HEK293 (cell line): ENCODE measurements at regions not wholly inside any gene's neighbourhood (a gene's known extent, or its start where the extent isn't known, plus 50 kb on each side); places are given as distances from the start of the nearest gene placed in this dataset.

Experiments used
- CTCF ChIA-PET: fragments of 350-600 bp; formaldehyde crosslinking; extraction: SDS; loops from one replicate; lab custom pipeline; 2021; ENCODE audit warnings: antibody characterized with exemption; lab: Yijun Ruan, JAX
- POLR2A ChIA-PET: fragments of 300-600 bp; formaldehyde crosslinking; extraction: SDS; loops from one replicate; lab custom pipeline; 2020; ENCODE audit warnings: antibody characterized with exemption, inconsistent platforms; lab: Yijun Ruan, JAX
- H3K27ac ChIP-seq: fragments of 200-500 bp; sonication (Bioruptor generic); 2 replicates; pipeline ENCODE4 v1.5.1; 2014; ENCODE audit warnings: low read depth, low read length, control low read depth, inconsistent platforms; ENCODE audit errors: extremely low read depth
- H3K36me3 ChIP-seq, 2 experiments: fragments of 200-500 bp in 1 of 2; sonication (Bioruptor generic) in 1 of 2; 1 replicate in 1 of 2; 2 replicates in 1 of 2; pipeline ENCODE4 v1.5.1; 2014 to 2017; ENCODE audit warnings: inconsistent platforms in 2 of 2, low read length in 2 of 2; ENCODE audit not compliant: control insufficient read depth in 2 of 2, insufficient read depth in 1 of 2
- H3K4me1 ChIP-seq: fragments of 200-500 bp; sonication (Bioruptor generic); 2 replicates; pipeline ENCODE4 v1.5.1; 2014; ENCODE audit warnings: mild to moderate bottlenecking, low read length, inconsistent platforms; ENCODE audit not compliant: control insufficient read depth, insufficient read depth
- H3K4me3 ChIP-seq: 2 replicates; pipeline ENCODE4 v1.5.1; 2011; ENCODE audit warnings: low read depth, mild to moderate bottlenecking, control low read depth, low read length, moderate library complexity
- H3K9me3 ChIP-seq: fragments of 200-500 bp; sonication (Bioruptor generic); 2 replicates; pipeline ENCODE4 v1.5.1; 2014; ENCODE audit warnings: low read depth, low read length, inconsistent platforms; ENCODE audit not compliant: control insufficient read depth, insufficient read depth
- GLI4 ChIP-seq: fragments of 450-650 bp; formaldehyde crosslinking; IDR thresholded peaks from 2 replicates; pipeline ENCODE4 v1.5.1; 2016; ENCODE audit warnings: missing biosample characterization, missing genetic modification characterization
- KLF17 ChIP-seq: fragments of 450-650 bp; formaldehyde crosslinking; IDR thresholded peaks from 2 replicates; pipeline ENCODE4 v1.5.1; 2016; ENCODE audit warnings: missing biosample characterization, missing genetic modification characterization
- MZF1 ChIP-seq: fragments of 450-650 bp; formaldehyde crosslinking; IDR thresholded peaks from 2 replicates; pipeline ENCODE4 v1.5.1; 2017; ENCODE audit warnings: missing biosample characterization, missing genetic modification characterization, borderline replicate concordance
- WT1 ChIP-seq: fragments of 450-650 bp; formaldehyde crosslinking; IDR thresholded peaks from 2 replicates; pipeline ENCODE4 v1.5.1; 2016; ENCODE audit warnings: missing biosample characterization, missing genetic modification characterization
- YY2 ChIP-seq: fragments of 450-650 bp; formaldehyde crosslinking; IDR thresholded peaks from 2 replicates; pipeline ENCODE4 v1.5.1; 2016; ENCODE audit warnings: missing biosample characterization, missing genetic modification characterization
- ZBTB49 ChIP-seq: fragments of 450-650 bp; formaldehyde crosslinking; IDR thresholded peaks from 2 replicates; pipeline ENCODE4 v1.5.1; 2016; ENCODE audit warnings: missing biosample characterization, missing genetic modification characterization, low read depth
- ZBTB6 ChIP-seq: fragments of 450-650 bp; formaldehyde crosslinking; IDR thresholded peaks from 2 replicates; pipeline ENCODE4 v1.5.1; 2017; ENCODE audit warnings: missing biosample characterization, missing genetic modification characterization
- ZFP3 ChIP-seq: fragments of 450-650 bp; formaldehyde crosslinking; IDR thresholded peaks from 2 replicates; pipeline ENCODE4 v1.5.1; 2016; ENCODE audit warnings: low read depth, missing biosample characterization, missing genetic modification characterization
- ZNF10 ChIP-seq: fragments of 450-650 bp; formaldehyde crosslinking; IDR thresholded peaks from 2 replicates; pipeline ENCODE4 v1.5.1; 2017; ENCODE audit warnings: missing biosample characterization, missing genetic modification characterization
- ZNF133 ChIP-seq: fragments of 450-650 bp; formaldehyde crosslinking; IDR thresholded peaks from 2 replicates; pipeline ENCODE4 v1.5.1; 2016; ENCODE audit warnings: missing biosample characterization, missing genetic modification characterization
- ZNF169 ChIP-seq: fragments of 450-650 bp; formaldehyde crosslinking; IDR thresholded peaks from 2 replicates; pipeline ENCODE4 v1.5.1; 2016; ENCODE audit warnings: missing biosample characterization, missing genetic modification characterization
- ZNF184 ChIP-seq: fragments of 450-650 bp; IDR thresholded peaks from 2 replicates; pipeline ENCODE4 v1.5.1; 2018; ENCODE audit warnings: missing biosample characterization, mild to moderate bottlenecking, missing genetic modification characterization
- ZNF223 ChIP-seq: fragments of 450-650 bp; formaldehyde crosslinking; IDR thresholded peaks from 2 replicates; pipeline ENCODE4 v1.5.1; 2016; ENCODE audit warnings: missing biosample characterization, missing genetic modification characterization
- ZNF248 ChIP-seq: fragments of 450-650 bp; formaldehyde crosslinking; IDR thresholded peaks from 2 replicates; pipeline ENCODE4 v1.5.1; 2017; ENCODE audit warnings: missing biosample characterization, missing genetic modification characterization
- ZNF280D ChIP-seq: fragments of 450-650 bp; formaldehyde crosslinking; IDR thresholded peaks from 2 replicates; pipeline ENCODE4 v1.5.1; 2016; ENCODE audit warnings: missing biosample characterization, missing genetic modification characterization
- ZNF473 ChIP-seq: fragments of 450-650 bp; formaldehyde crosslinking; IDR thresholded peaks from 2 replicates; pipeline ENCODE4 v1.5.1; 2017; ENCODE audit warnings: missing biosample characterization, missing genetic modification characterization
- ZNF48 ChIP-seq: fragments of 450-650 bp; formaldehyde crosslinking; IDR thresholded peaks from 2 replicates; pipeline ENCODE4 v1.5.1; 2016; ENCODE audit warnings: missing biosample characterization, missing genetic modification characterization
- ZNF654 ChIP-seq: fragments of 450-650 bp; formaldehyde crosslinking; IDR thresholded peaks from 2 replicates; pipeline ENCODE4 v1.5.1; 2016; ENCODE audit warnings: low read depth, missing biosample characterization, missing genetic modification characterization
- ZNF677 ChIP-seq: fragments of 450-650 bp; IDR thresholded peaks from 2 replicates; pipeline ENCODE4 v1.5.0; 2018; ENCODE audit warnings: missing biosample characterization, mild to moderate bottlenecking, missing genetic modification characterization, moderate library complexity
- ZNF707 ChIP-seq: fragments of 450-650 bp; formaldehyde crosslinking; IDR thresholded peaks from 2 replicates; pipeline ENCODE4 v1.5.1; 2016; ENCODE audit warnings: missing biosample characterization, missing genetic modification characterization
- ZNF776 ChIP-seq: fragments of 450-650 bp; formaldehyde crosslinking; IDR thresholded peaks from 2 replicates; pipeline ENCODE4 v1.5.0; 2017; ENCODE audit warnings: missing biosample characterization, missing genetic modification characterization, borderline replicate concordance
- ZNF777 ChIP-seq: fragments of 450-650 bp; formaldehyde crosslinking; IDR thresholded peaks from 2 replicates; pipeline ENCODE4 v1.5.1; 2017; ENCODE audit warnings: missing biosample characterization, missing genetic modification characterization, borderline replicate concordance
- ZNF837 ChIP-seq: fragments of 450-650 bp; formaldehyde crosslinking; IDR thresholded peaks from 2 replicates; pipeline ENCODE4 v1.5.1; 2016; ENCODE audit warnings: missing biosample characterization, missing genetic modification characterization
- ZNF843 ChIP-seq: fragments of 450-650 bp; formaldehyde crosslinking; IDR thresholded peaks from 2 replicates; pipeline ENCODE4 v1.5.1; 2016; ENCODE audit warnings: missing biosample characterization, missing genetic modification characterization
- ZSCAN16 ChIP-seq: fragments of 450-650 bp; formaldehyde crosslinking; IDR thresholded peaks from 2 replicates; pipeline ENCODE4 v1.5.1; 2016; ENCODE audit warnings: missing biosample characterization, missing genetic modification characterization

- no peaks in the 10 kb centered on the region for H3K36me3 ChIP-seq
- H3K9me3 ChIP-seq: no peaks in the 10 kb centered on the region
- ChIA-PET CTCF (interaction anchor here (0.6 kb wide), 2 partner anchors 168 to 192 kb away, joined by 3 to 4 read pairs; no protein-coding TSS in a partner anchor), POLR2A (no interaction called here)
- no peak overlapping the region for H3K4me3 ChIP-seq
- H3K27ac ChIP-seq: no peak overlapping the region
- H3K4me1 ChIP-seq: peaks cover 8% of the 10 kb centered on the region; the same call in 1 of the 2 replicates
- no peak for TF ChIP-seq KLF17
- TF ChIP-seq ZNF776 (tag by site-specific recombination): no peak
- no peak for TF ChIP-seq YY2 (tag by site-specific recombination)
- TF ChIP-seq ZNF48: no peak
- no peak for TF ChIP-seq ZNF707
- TF ChIP-seq ZNF473 (tag by site-specific recombination): no peak
- TF ChIP-seq ZNF10 (tag by site-specific recombination): no peak
- no peak for TF ChIP-seq ZNF843 (tag by site-specific recombination)
- no peak for TF ChIP-seq ZFP3 (tag by site-specific recombination)
- no peak for TF ChIP-seq ZBTB49 (tag by site-specific recombination)
- TF ChIP-seq ZNF777 (tag by site-specific recombination): no peak
- TF ChIP-seq GLI4 (tag by site-specific recombination): no peak
- no peak for TF ChIP-seq ZNF837 (tag by site-specific recombination)
- TF ChIP-seq WT1 (tag by site-specific recombination): no peak
- no peak for TF ChIP-seq ZNF280D (tag by site-specific recombination)
- TF ChIP-seq, all 188 proteins: peak for 0
Observed at GRCh38 chr20:48178633-48179032, 393.4 kb upstream of the SULF2 start.

- no peaks in the 10 kb centered on the region for H3K9me3 ChIP-seq
- TF ChIP-seq ZNF677 (tag by site-specific recombination) (peak; percentile 77), ZSCAN16 (tag by site-specific recombination) (no peak)
- H3K4me3 ChIP-seq: no peak overlapping the region
- no peaks in the 10 kb centered on the region for H3K36me3 ChIP-seq
- H3K4me1 ChIP-seq: peaks cover 8% of the 10 kb centered on the region; the same call in 1 of the 2 replicates
- ChIA-PET POLR2A (no interaction called here), CTCF (no interaction called here)
- H3K27ac ChIP-seq: no peak overlapping the region
Observed at GRCh38 chr20:48177058-48177457, 391.8 kb upstream of the SULF2 start.

GRCh38 chr20:48176139-48176538 is 390.9 kb upstream of the SULF2 start:
- Histone ChIP-seq H3K9me3 (no peaks in the 10 kb centered on the region), H3K4me3 (no peak overlapping the region), H3K27ac (no peak overlapping the region), H3K36me3 (no peaks in the 10 kb centered on the region), H3K4me1 (peaks cover 8% of the 10 kb centered on the region; the same call in 1 of the 2 replicates)
- ChIA-PET CTCF (no interaction called here), POLR2A (no interaction called here)
- TF ChIP-seq ZNF654 (tag by site-specific recombination) (no peak), ZNF133 (tag by site-specific recombination) (no peak), MZF1 (no peak), ZNF248 (no peak), ZBTB6 (tag by site-specific recombination) (no peak), ZNF169 (tag by site-specific recombination) (no peak), ZNF184 (tag by site-specific recombination) (no peak), ZNF223 (no peak)
